Naive thymus-derived CD4-positive, alpha-beta T cell (primary cell): ENCODE measurements at regions not wholly inside any gene's neighbourhood (a gene's known extent, or its start where the extent isn't known, plus 50 kb on each side); places are given as distances from the start of the nearest gene placed in this dataset.
"Not testable (repeated sequence)": the region's sequence is repeated elsewhere in the genome, so short reads cannot be mapped to it uniquely, and the experiment has no call there.

Experiments
- ATAC-seq: fragments of 150-1000 bp; cut with Tn5 transposase; 2 replicates; pipeline ENCODE4 v1.10.0; 2021; ENCODE audit warnings: mild to moderate bottlenecking, moderate library complexity
- CTCF ChIA-PET: fragments of 350-600 bp; sonication (Branson Sonifier 250); formaldehyde crosslinking; loops from one replicate; lab custom pipeline; 2021; ENCODE audit warnings: antibody characterized with exemption; lab: Charles Lee
- POLR2A ChIA-PET: fragments of 350-600 bp; sonication (Branson Sonifier 250); formaldehyde crosslinking; loops from one replicate; lab custom pipeline; 2021; ENCODE audit warnings: antibody characterized with exemption, inconsistent platforms; lab: Charles Lee
- DNase-seq, 9 donors: peaks; one replicate each; pipeline versions ENCODE4 v3.0.0 to v3.0.0-alpha.2; 2020 to 2022; ENCODE audit warnings: mixed read lengths in 1 of 9
- H3K27ac ChIP-seq: one replicate; pipeline ENCODE4 v1.7.0; 2013; ENCODE audit warnings: mild to moderate bottlenecking, low read depth, low read length, moderate library complexity
- H3K27me3 ChIP-seq, 2 donors: one replicate each; pipeline ENCODE4 v1.7.0; 2013; ENCODE audit warnings: low read length in 2 of 2, mild to moderate bottlenecking in 2 of 2, moderate library complexity in 2 of 2; ENCODE audit not compliant: control insufficient read depth in 2 of 2, insufficient read depth in 2 of 2
- H3K36me3 ChIP-seq, 3 experiments: 1 replicate in 2 of 3; 2 replicates in 1 of 3; pipeline ENCODE4 v1.7.0; 2013; ENCODE audit warnings: low read length in 3 of 3, mild to moderate bottlenecking in 3 of 3, moderate library complexity in 1 of 3; ENCODE audit not compliant: insufficient read depth in 3 of 3, control insufficient read depth in 2 of 3
- H3K4me1 ChIP-seq, 2 donors: one replicate each; pipeline ENCODE4 v1.7.0; 2013; ENCODE audit warnings: low read length in 2 of 2, mild to moderate bottlenecking in 2 of 2, moderate library complexity in 1 of 2; ENCODE audit not compliant: control insufficient read depth in 2 of 2, insufficient read depth in 2 of 2
- H3K4me3 ChIP-seq: 2 replicates; pipeline ENCODE4 v1.7.0; 2013; ENCODE audit warnings: mild to moderate bottlenecking, low read length
- H3K9me3 ChIP-seq, 3 experiments: 1 replicate in 2 of 3; 2 replicates in 1 of 3; pipeline ENCODE4 v1.7.0; 2013; ENCODE audit warnings: low read length in 3 of 3; ENCODE audit not compliant: control insufficient read depth in 2 of 3
- H3K27ac Mint-ChIP-seq, 9 donors: one replicate each; pipeline ENCODE4 v1.8.0; 2020 to 2022; ENCODE audit warnings: mixed read lengths in 9 of 9, mild to moderate bottlenecking in 8 of 9, moderate library complexity in 5 of 9, inconsistent platforms in 2 of 9
- H3K27me3 Mint-ChIP-seq, 5 donors: one replicate each; pipeline ENCODE4 v1.8.0; 2021 to 2022; ENCODE audit warnings: mixed read lengths in 5 of 5, mild to moderate bottlenecking in 1 of 5
- H3K36me3 Mint-ChIP-seq, 5 donors: one replicate each; pipeline ENCODE4 v1.8.0; 2020 to 2022; ENCODE audit warnings: mixed read lengths in 5 of 5, mild to moderate bottlenecking in 3 of 5, inconsistent platforms in 1 of 5
- H3K4me1 Mint-ChIP-seq, 7 donors: one replicate each; pipeline ENCODE4 v1.8.0; 2020 to 2022; ENCODE audit warnings: mixed read lengths in 7 of 7, mild to moderate bottlenecking in 3 of 7, inconsistent platforms in 1 of 7
- H3K4me3 Mint-ChIP-seq, 10 donors: one replicate each; pipeline ENCODE4 v1.8.0; 2020 to 2022; ENCODE audit warnings: mild to moderate bottlenecking in 10 of 10, mixed read lengths in 10 of 10, moderate library complexity in 6 of 10, inconsistent platforms in 2 of 10
- H3K9me3 Mint-ChIP-seq, 11 donors: one replicate each; pipeline ENCODE4 v1.8.0; 2020 to 2022; ENCODE audit warnings: mixed read lengths in 11 of 11, mild to moderate bottlenecking in 4 of 11, inconsistent platforms in 1 of 11, moderate library complexity in 1 of 11
- intact Hi-C, 2 donors: fragments of 100-400 bp; cut with micrococcal nuclease; formaldehyde crosslinking; loops; one replicate each; pipeline ENCODE4 v1.15.1; 2023

GRCh38 chr15:85256009-85256997 is 124.1 kb upstream of the AKAP13 start:
- POLR2A ChIA-PET, intact Hi-C loops, CTCF ChIA-PET, DNase-seq, H3K36me3 Mint-ChIP-seq, H3K9me3 ChIP-seq, H3K36me3 ChIP-seq, H3K27ac ChIP-seq, H3K27me3 Mint-ChIP-seq, H3K27me3 ChIP-seq, H3K9me3 Mint-ChIP-seq, H3K4me3 Mint-ChIP-seq, ATAC-seq, H3K4me3 ChIP-seq, H3K4me1 ChIP-seq: not testable (repeated sequence)
- Mint-ChIP-seq H3K27ac (peak overlapping the region in 1 of 9 donors; percentile 55), H3K4me1 (peaks cover 0 to 10% (median 3%) of the 10 kb centered on the region in 7 donors)

GRCh38 chr15:85258062-85258445 is 122.3 kb upstream of the AKAP13 start:
- H3K9me3 Mint-ChIP-seq, H3K36me3 Mint-ChIP-seq, H3K27ac ChIP-seq, H3K9me3 ChIP-seq, CTCF ChIA-PET, intact Hi-C loops, DNase-seq, H3K4me3 ChIP-seq, POLR2A ChIA-PET, H3K36me3 ChIP-seq, H3K4me1 ChIP-seq, H3K27me3 ChIP-seq, H3K27me3 Mint-ChIP-seq, ATAC-seq: not testable (repeated sequence)
- peaks cover 0 to 10% (median 3%) of the 10 kb centered on the region in 7 donors for H3K4me1 Mint-ChIP-seq
- H3K27ac Mint-ChIP-seq, result peak overlapping the region in 3 of 9 donors; percentile 38 to 84 (median 52)
- H3K4me3 Mint-ChIP-seq, result peak overlapping the region in 1 of 10 donors; percentile 1

DNA sequence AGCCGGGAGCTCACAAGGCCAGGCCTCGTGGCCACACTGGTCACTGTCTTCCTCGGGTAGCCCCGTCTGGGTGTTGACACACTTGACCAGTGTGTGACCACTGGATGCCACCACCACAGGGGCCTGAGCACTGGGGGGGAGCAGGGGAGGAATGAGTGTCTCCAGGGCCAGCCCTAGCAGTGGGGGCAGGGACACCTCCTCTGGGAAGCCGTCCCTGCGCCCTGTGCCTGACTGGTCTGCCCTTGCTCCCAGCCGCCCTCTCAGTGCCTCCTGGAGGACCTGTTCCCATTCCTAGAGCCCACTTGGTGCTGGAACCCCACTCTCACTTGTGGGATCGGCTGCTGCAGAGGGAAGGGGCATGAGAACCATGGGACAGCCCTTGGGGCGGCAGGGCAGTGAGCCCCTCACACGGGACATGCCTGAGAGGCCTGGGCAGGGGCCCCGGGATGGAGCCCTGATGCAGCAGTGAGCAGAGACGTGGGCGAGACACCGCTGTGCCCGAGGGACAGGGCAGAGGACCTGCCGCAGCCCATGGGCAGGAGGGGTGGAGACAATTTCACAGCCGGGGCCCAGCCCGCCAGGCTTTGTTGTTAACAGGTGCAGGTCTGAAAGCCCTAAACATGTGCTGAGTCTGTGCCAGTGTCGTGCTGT is 121.7 kb upstream of the AKAP13 start:
- H3K4me3 Mint-ChIP-seq, H3K27ac ChIP-seq, H3K27me3 Mint-ChIP-seq, POLR2A ChIA-PET, ATAC-seq, H3K4me3 ChIP-seq, H3K9me3 ChIP-seq, CTCF ChIA-PET, H3K27ac Mint-ChIP-seq, H3K36me3 ChIP-seq, H3K4me1 ChIP-seq, H3K27me3 ChIP-seq, H3K36me3 Mint-ChIP-seq, intact Hi-C loops, DNase-seq, H3K9me3 Mint-ChIP-seq: not testable (repeated sequence)
- H3K4me1 Mint-ChIP-seq, result peaks cover 0 to 10% (median 3%) of the 10 kb centered on the region in 7 donors

DNA sequence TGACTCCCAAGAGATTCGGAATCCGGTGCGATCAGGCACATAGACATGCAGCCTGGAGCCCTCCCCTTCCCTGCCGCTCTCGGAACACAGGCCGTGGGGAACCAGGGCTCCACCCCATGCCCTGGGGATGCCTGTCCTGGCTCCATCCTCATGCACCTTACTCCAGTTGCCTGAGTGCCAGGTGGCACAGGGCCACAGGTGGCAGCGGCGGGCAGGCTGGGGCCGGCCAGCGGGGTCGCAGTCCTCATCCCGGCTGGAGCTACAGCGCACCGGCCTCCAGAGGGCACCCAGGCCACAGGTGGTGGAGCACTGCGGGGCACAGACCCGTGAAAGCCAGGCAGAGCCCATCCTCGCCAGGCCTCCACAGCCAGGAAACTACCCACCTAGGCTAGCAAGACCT is 119.9 kb upstream of the AKAP13 start:
- H3K4me3 ChIP-seq, ATAC-seq, H3K4me1 ChIP-seq, H3K36me3 Mint-ChIP-seq, H3K27me3 ChIP-seq, H3K4me3 Mint-ChIP-seq, H3K36me3 ChIP-seq, DNase-seq, H3K27me3 Mint-ChIP-seq, H3K27ac ChIP-seq, H3K9me3 ChIP-seq, CTCF ChIA-PET, POLR2A ChIA-PET, H3K27ac Mint-ChIP-seq, H3K9me3 Mint-ChIP-seq, intact Hi-C loops: not testable (repeated sequence)
- H3K4me1 Mint-ChIP-seq, result peaks cover 0 to 10% (median 3%) of the 10 kb centered on the region in 7 donors

DNA sequence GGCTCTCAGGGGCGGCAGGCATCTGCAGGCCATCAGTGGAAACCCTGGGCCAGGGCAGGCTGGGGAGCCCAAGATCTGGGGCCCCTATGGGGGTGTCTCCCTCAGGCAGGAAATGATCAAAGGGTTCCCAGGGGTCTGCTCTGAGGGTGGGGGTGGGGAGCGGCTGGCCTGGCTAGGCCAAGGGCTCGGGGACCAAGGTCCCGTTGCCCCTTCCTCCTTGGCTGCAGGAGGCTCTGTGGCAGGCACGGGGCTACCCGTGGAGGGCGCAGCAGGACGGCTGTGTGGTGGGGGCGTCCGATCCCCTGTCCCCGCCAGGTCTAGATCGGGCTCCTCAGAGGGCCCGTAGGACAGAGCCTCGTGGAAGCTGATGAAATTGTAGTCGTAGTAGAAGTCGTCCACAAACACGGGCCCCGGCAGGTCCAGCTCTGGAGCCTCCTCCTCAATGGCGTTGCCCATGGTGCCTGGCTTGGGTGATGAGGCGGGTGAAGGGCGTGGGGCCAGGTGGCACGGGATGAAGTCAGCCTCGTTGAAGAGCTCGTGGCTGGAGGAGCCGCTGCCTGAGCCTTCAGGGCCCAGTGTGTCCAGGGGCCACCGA is 117.8 kb upstream of the AKAP13 start:
- H3K27me3 ChIP-seq, H3K4me3 ChIP-seq, H3K27me3 Mint-ChIP-seq, ATAC-seq, DNase-seq, POLR2A ChIA-PET, H3K9me3 Mint-ChIP-seq, H3K4me3 Mint-ChIP-seq, H3K27ac Mint-ChIP-seq, H3K4me1 Mint-ChIP-seq, CTCF ChIA-PET, H3K36me3 ChIP-seq, intact Hi-C loops, H3K36me3 Mint-ChIP-seq, H3K27ac ChIP-seq, H3K4me1 ChIP-seq, H3K9me3 ChIP-seq: not testable (repeated sequence)

GRCh38 chr15:85263842-85264440 is 116.5 kb upstream of the AKAP13 start:
- H3K4me1 Mint-ChIP-seq, DNase-seq, H3K9me3 ChIP-seq, H3K36me3 ChIP-seq, H3K27me3 Mint-ChIP-seq, H3K27me3 ChIP-seq, H3K27ac Mint-ChIP-seq, H3K4me1 ChIP-seq, H3K27ac ChIP-seq, POLR2A ChIA-PET, H3K36me3 Mint-ChIP-seq, H3K9me3 Mint-ChIP-seq, H3K4me3 Mint-ChIP-seq, CTCF ChIA-PET, H3K4me3 ChIP-seq, ATAC-seq, intact Hi-C loops: not testable (repeated sequence)
